Lung (tissue), 11 donors: ENCODE measurements at regions not wholly inside any gene's neighbourhood (a gene's known extent, or its start where the extent isn't known, plus 50 kb on each side); places are given as distances from the start of the nearest gene placed in this dataset.

Source experiments
- ATAC-seq: fragments of 200-7000 bp; cut with Tn5 transposase; one replicate; pipeline ENCODE4 v1.9.1; 2020; ENCODE audit warnings: moderate number of reproducible peaks; ENCODE audit not compliant: insufficient read depth, low FRiP score
- DNase-seq, 3 donors: peaks; one replicate each; pipeline ENCODE4 v3.0.0-alpha.2; 2013 to 2017
- H3K27ac ChIP-seq, 2 donors: one replicate each; pipeline ENCODE4 v1.5.1; 2013; ENCODE audit warnings: mild to moderate bottlenecking in 2 of 2, moderate library complexity in 2 of 2, control low read depth in 1 of 2, inconsistent platforms in 1 of 2, low read depth in 1 of 2, low read length in 1 of 2
- H3K27me3 ChIP-seq, 3 donors: one replicate each; pipeline ENCODE4 v1.5.1; 2013; ENCODE audit warnings: low read length in 2 of 3; ENCODE audit not compliant: control insufficient read depth in 3 of 3, insufficient read depth in 3 of 3
- H3K36me3 ChIP-seq, 4 donors: one replicate each; pipeline ENCODE4 v1.5.1; 2013; ENCODE audit warnings: low read length in 4 of 4, mild to moderate bottlenecking in 1 of 4, moderate library complexity in 1 of 4; ENCODE audit not compliant: control insufficient read depth in 4 of 4, insufficient read depth in 4 of 4
- H3K4me1 ChIP-seq, 5 donors: one replicate each; pipeline ENCODE4 v1.5.1; 2013; ENCODE audit warnings: low read length in 5 of 5, mild to moderate bottlenecking in 2 of 5, moderate library complexity in 1 of 5; ENCODE audit not compliant: control insufficient read depth in 5 of 5, insufficient read depth in 5 of 5
- H3K4me3 ChIP-seq: one replicate; pipeline ENCODE4 v1.5.1; 2013; ENCODE audit warnings: mild to moderate bottlenecking, control low read depth, moderate library complexity
- H3K9ac ChIP-seq, 2 donors: one replicate each; pipeline ENCODE4 v1.5.1; 2013; ENCODE audit warnings: low read length in 2 of 2, control low read depth in 1 of 2; ENCODE audit not compliant: insufficient read depth in 1 of 2
- H3K9me3 ChIP-seq, 4 donors: one replicate each; pipeline ENCODE4 v1.5.1; 2013; ENCODE audit warnings: low read length in 3 of 4, mild to moderate bottlenecking in 1 of 4, moderate library complexity in 1 of 4; ENCODE audit not compliant: control insufficient read depth in 4 of 4, insufficient read depth in 3 of 4
- whole genome bisulfite sequencing, 2 donors: extraction: QIAGEN DNeasy Blood & Tissue Kit; methylation state at CpG; one replicate each; pipeline ENCODE4 v1.1.7; 2013; 5-methylcytosine and 5-hydroxymethylcytosine counted together
- TF ChIP-seq, protein P1 (sequence below): IDR thresholded peaks from 2 replicates; pipeline ENCODE4 v1.5.1; 2012; ENCODE audit warnings: mild to moderate bottlenecking; ENCODE audit errors: control extremely low read depth, extremely low read depth
- donor health status: control.
- donor health status: control.
- donor health status: Bipolar disorder and iron deficiency.
- donor health status: healthy.
- donor health status: DM: yes; HTN: yes; CAD: no.

GRCh38 chr13:47798194-47798593 is 202.9 kb downstream of the SUCLA2 start:
- H3K9ac ChIP-seq, result no peak overlapping the region
- H3K9me3 ChIP-seq, result no peaks in the 10 kb centered on the region
- H3K27me3 ChIP-seq, result no peaks in the 10 kb centered on the region
- no peak for DNase-seq
- TF ChIP-seq, protein P1, sequence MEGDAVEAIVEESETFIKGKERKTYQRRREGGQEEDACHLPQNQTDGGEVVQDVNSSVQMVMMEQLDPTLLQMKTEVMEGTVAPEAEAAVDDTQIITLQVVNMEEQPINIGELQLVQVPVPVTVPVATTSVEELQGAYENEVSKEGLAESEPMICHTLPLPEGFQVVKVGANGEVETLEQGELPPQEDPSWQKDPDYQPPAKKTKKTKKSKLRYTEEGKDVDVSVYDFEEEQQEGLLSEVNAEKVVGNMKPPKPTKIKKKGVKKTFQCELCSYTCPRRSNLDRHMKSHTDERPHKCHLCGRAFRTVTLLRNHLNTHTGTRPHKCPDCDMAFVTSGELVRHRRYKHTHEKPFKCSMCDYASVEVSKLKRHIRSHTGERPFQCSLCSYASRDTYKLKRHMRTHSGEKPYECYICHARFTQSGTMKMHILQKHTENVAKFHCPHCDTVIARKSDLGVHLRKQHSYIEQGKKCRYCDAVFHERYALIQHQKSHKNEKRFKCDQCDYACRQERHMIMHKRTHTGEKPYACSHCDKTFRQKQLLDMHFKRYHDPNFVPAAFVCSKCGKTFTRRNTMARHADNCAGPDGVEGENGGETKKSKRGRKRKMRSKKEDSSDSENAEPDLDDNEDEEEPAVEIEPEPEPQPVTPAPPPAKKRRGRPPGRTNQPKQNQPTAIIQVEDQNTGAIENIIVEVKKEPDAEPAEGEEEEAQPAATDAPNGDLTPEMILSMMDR, result no peak
- 87 to 92% methylated on average over 6 of the region's 6 CpGs for WGBS, 2 donors
- ATAC-seq, result no peak
- no peaks in the 10 kb centered on the region for H3K36me3 ChIP-seq
- no peaks in the 10 kb centered on the region for H3K4me1 ChIP-seq
- no peak overlapping the region for H3K4me3 ChIP-seq
- H3K27ac ChIP-seq, result no peak overlapping the region

- Histone ChIP-seq H3K27me3 (no peaks in the 10 kb centered on the region), H3K9me3 (no peaks in the 10 kb centered on the region), H3K4me3 (no peak overlapping the region), H3K9ac (no peak overlapping the region), H3K27ac (no peak overlapping the region), H3K4me1 (no peaks in the 10 kb centered on the region), H3K36me3 (no peaks in the 10 kb centered on the region)
- TF ChIP-seq, protein P1, result no peak
- no peak for DNase-seq
- no peak for ATAC-seq
- WGBS, 2 donors, result 79 to 88% methylated on average over 10 of the region's 10 CpGs
These were observed 204.3 kb downstream of the SUCLA2 start for GRCh38 chr13:47796816-47797215.

DNA sequence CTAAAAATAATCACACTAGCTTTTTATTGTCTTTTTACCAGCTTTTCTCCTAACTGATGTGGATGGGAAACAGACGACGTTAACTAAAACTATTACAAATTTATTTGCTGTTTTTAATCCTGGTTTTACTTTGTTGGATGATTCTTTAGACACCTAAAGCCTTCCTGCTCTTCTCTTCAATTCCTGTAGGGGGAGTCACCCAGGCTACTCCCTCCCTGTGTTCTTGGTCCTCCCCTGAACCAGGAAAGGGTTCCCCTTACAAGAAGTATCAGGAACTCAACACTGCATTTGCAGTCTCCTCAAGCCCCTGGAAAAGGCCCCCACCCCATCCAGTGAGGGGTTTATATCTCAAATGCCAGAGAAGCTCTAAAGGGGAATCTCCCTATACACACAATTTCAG is 206.1 kb downstream of the SUCLA2 start:
- TF ChIP-seq, protein P1, result no peak

DNA sequence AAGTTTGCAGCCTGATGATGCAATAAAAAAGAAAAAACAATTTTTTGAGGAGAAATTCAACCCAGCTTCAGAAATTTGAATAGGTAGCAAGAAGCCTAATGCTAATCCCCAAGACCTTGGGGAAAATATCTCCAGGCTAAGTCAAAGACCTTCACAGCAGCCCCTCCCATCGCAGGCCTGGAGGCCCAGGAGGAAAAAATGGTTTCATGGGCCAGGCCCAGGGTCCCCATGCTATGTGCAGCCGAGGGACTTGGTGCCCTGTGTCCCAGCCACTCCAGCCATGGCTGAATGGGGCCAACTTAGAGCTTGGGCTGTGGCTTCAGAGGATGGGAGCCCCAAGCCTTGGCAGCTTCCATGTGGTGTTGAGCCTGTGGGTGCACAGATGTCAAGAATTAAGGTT is 210.3 kb downstream of the SUCLA2 start:
- H3K4me1 ChIP-seq, result no peaks in the 10 kb centered on the region
- no peaks in the 10 kb centered on the region for H3K27me3 ChIP-seq
- H3K27ac ChIP-seq, result no peak overlapping the region
- 68 to 88% methylated on average over 2 of the region's 2 CpGs for WGBS, 2 donors
- H3K9ac ChIP-seq, result no peak overlapping the region
- DNase-seq, result no peak
- ATAC-seq, result no peak
- H3K9me3 ChIP-seq, result peaks cover 0 to 6% (median 2%) of the 10 kb centered on the region in 4 donors
- H3K4me3 ChIP-seq, result no peak overlapping the region
- TF ChIP-seq, protein P1, result no peak
- no peaks in the 10 kb centered on the region for H3K36me3 ChIP-seq

More for the DNA sequence above, 206.1 kb downstream of the SUCLA2 start:
- Histone ChIP-seq H3K36me3 (no peaks in the 10 kb centered on the region), H3K9me3 (peaks cover 0 to 6% (median 2%) of the 10 kb centered on the region in 4 donors), H3K4me3 (no peak overlapping the region), H3K4me1 (no peaks in the 10 kb centered on the region), H3K27ac (no peak overlapping the region), H3K9ac (no peak overlapping the region), H3K27me3 (no peaks in the 10 kb centered on the region)
- DNase-seq (no peak), ATAC-seq (no peak)
- 72 to 85% methylated on average over 2 of the region's 2 CpGs for WGBS, 2 donors
